Left ventricle myocardium inferior (tissue), 1 donor: ENCODE measurements at regions not wholly inside any gene's neighbourhood (a gene's known extent, or its start where the extent isn't known, plus 50 kb on each side); places are given as distances from the start of the nearest gene placed in this dataset.

Experiments used
- DNase-seq: peaks from one replicate; pipeline ENCODE4 v3.0.0-alpha.2; 2020
- H3K27ac ChIP-seq: fragments of 200-600 bp; replicated peaks from 2 replicates; pipeline ENCODE4 v1.8.0; 2021
- H3K27me3 ChIP-seq: fragments of 200-600 bp; 2 replicates; pipeline ENCODE4 v1.8.0; 2021; ENCODE audit warnings: low read depth
- H3K36me3 ChIP-seq: fragments of 200-600 bp; 2 replicates; pipeline ENCODE4 v1.8.0; 2021
- H3K4me1 ChIP-seq: fragments of 200-600 bp; 2 replicates; pipeline ENCODE4 v1.8.0; 2021
- H3K4me3 ChIP-seq: fragments of 200-600 bp; 2 replicates; pipeline ENCODE4 v1.8.0; 2021; ENCODE audit warnings: mild to moderate bottlenecking, moderate library complexity
- H3K9me3 ChIP-seq: fragments of 200-600 bp; replicated peaks from 2 replicates; pipeline ENCODE4 v1.8.0; 2021
- intact Hi-C: fragments of 100-400 bp; cut with micrococcal nuclease; formaldehyde crosslinking; loops from one replicate; pipeline ENCODE4 v1.11.0; 2022
- TF ChIP-seq, protein P1 (sequence below): fragments of 200-600 bp; IDR thresholded peaks from 2 replicates; pipeline ENCODE4 v1.8.0; 2021; ENCODE audit warnings: antibody characterized with exemption, mild to moderate bottlenecking, borderline replicate concordance
- donor health status: DM: no; HTN: yes; CAD: no; lungs with severe emphysema.

DNA sequence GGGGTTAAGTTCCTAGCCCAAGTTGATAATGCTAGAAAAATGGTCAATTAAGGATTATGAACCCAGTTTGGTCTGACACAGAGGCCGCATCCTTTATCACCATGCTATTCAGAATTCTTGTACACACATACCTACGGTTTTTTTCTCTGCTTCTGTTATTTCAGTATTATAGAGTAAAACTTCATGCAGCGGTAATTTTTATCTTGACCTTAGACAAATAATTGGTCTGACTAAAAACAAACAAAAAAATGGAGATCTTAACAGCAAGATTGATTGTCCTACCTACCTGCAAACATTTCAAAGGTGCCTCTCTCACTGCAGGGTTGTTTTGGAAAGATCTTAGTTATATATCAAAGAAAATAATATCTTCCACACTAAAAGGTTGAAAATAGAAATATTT is 201.9 kb upstream of the PRICKLE1 start:
- no peak overlapping the region for H3K4me3 ChIP-seq
- no peaks in the 10 kb centered on the region for H3K9me3 ChIP-seq
- intact Hi-C loops: no loop called here
- no peak overlapping the region for H3K27ac ChIP-seq
- no peaks in the 10 kb centered on the region for H3K36me3 ChIP-seq
- no peak for DNase-seq
- H3K27me3 ChIP-seq: no peaks in the 10 kb centered on the region
- TF ChIP-seq, protein P1, sequence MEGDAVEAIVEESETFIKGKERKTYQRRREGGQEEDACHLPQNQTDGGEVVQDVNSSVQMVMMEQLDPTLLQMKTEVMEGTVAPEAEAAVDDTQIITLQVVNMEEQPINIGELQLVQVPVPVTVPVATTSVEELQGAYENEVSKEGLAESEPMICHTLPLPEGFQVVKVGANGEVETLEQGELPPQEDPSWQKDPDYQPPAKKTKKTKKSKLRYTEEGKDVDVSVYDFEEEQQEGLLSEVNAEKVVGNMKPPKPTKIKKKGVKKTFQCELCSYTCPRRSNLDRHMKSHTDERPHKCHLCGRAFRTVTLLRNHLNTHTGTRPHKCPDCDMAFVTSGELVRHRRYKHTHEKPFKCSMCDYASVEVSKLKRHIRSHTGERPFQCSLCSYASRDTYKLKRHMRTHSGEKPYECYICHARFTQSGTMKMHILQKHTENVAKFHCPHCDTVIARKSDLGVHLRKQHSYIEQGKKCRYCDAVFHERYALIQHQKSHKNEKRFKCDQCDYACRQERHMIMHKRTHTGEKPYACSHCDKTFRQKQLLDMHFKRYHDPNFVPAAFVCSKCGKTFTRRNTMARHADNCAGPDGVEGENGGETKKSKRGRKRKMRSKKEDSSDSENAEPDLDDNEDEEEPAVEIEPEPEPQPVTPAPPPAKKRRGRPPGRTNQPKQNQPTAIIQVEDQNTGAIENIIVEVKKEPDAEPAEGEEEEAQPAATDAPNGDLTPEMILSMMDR: no peak
- peaks cover 14% of the 10 kb centered on the region for H3K4me1 ChIP-seq

DNA sequence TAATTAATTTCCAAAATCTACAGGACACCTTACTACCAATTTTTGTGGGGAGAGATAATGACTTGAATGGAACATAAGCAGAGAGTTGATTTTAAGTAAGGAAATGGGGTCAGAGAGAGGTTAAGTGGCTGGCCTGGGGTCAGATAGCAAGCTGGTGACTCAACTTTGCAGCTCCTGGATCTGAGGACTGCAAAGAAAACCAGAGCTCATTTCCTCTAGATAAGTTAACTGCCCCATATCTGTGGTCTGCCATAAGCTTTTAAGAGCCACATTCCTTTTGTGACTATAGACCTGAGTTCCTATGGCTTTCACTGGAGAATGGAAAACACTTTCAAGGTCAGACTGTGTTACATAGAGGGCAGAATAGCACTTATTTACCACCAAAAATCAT is 201.2 kb upstream of the PRICKLE1 start:
- Histone ChIP-seq H3K4me1 (peaks cover 14% of the 10 kb centered on the region), H3K27ac (peak overlapping the region; percentile 4), H3K4me3 (no peak overlapping the region), H3K36me3 (no peaks in the 10 kb centered on the region), H3K9me3 (no peaks in the 10 kb centered on the region), H3K27me3 (no peaks in the 10 kb centered on the region)
- TF ChIP-seq, protein P1: no peak
- no peak for DNase-seq
- intact Hi-C loops: no loop called here

DNA sequence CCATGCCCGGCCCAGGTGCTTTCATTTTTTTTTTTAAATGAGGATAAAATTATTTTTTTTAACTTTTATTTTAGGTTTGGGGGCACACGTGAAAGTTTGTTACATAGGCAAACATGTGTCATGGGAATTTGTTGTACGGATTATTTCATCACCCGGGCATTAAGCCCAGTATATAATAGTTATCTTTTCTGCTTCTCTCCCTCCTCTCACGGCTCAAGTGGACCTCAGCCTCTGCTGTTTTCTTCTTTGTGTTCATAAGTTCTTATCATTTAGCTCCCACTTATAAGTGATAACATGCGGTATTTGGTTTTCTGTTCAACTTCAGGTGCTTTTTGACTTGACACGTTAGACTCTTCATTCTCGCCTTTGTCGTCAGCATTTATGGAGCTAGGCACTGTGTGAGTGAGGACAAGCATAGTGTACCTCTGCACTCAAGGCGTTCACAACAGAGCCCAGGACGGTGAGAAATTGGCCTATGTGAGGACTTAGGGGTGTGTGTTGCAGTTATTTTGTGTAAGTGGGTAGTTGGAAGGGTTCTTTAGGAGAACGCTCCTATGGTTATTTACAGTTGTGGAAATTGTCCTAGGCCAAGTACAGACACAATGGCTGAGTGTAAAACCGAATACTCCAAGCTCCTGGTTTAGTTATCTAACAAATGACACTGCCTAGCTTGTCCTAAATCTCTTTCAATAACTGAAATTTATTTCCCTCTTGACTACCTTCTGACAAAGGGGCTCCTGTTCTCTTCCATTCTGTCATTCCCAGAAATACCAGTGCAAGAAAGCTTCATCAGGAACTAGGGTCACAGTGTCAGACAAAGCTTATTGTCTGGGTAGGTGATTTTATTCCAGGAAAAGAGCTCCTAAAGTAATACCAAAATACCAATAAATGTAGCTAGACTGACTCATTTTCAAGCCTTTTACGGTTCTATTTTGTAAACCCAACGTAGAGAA is 200.5 kb upstream of the PRICKLE1 start:
- no peak for DNase-seq
- no peak overlapping the region for H3K4me3 ChIP-seq
- intact Hi-C loops: loop anchor here (10.0 kb wide), 1 partner anchor 205 kb away; the partner anchor contains the start of gene PRICKLE1
- TF ChIP-seq, protein P1: no peak
- no peaks in the 10 kb centered on the region for H3K9me3 ChIP-seq
- H3K27ac ChIP-seq: peak overlapping the region; percentile 4
- peaks cover 14% of the 10 kb centered on the region for H3K4me1 ChIP-seq
- no peaks in the 10 kb centered on the region for H3K27me3 ChIP-seq
- H3K36me3 ChIP-seq: no peaks in the 10 kb centered on the region

DNA sequence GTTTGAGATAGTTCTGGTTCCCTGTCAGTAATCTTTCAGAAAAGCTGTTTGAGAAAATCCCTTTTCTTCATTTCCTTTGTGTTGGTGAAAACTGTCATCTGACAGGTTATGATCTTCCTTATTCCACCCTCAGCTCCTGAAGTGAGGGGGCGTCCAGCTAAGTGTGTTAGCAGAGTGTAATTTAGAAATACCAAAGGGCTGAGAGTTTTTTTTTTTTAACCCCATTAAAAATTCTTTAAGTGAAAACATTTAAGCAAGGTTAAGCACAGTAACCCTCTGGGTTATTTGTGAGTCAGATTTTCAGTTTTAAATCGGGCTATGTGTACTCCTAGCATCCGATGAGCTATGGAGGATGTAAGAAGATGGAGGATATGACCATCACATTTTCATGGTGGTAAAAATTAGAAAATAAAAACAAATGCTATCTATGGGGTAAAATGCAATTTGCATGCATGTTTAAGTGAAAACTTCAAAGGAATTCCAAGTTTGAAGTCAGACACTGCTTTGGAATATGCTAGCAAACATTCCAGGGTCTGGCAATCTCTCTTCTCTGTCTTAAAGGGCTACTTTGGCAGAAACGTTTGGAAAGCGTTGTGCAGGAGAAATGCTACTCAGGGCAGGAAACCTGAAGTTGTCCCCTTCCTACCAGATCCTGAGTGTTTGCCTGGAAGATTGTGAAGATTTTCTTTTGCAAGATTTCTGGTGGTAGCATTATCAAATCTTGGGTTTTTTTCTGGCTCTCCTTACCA is 197.0 kb upstream of the PRICKLE1 start:
- no peaks in the 10 kb centered on the region for H3K36me3 ChIP-seq
- TF ChIP-seq, protein P1: no peak
- H3K27me3 ChIP-seq: no peaks in the 10 kb centered on the region
- H3K4me1 ChIP-seq: peaks cover 14% of the 10 kb centered on the region
- DNase-seq: no peak
- H3K9me3 ChIP-seq: no peaks in the 10 kb centered on the region
- no peak overlapping the region for H3K4me3 ChIP-seq
- intact Hi-C loops: loop anchor here (10.0 kb wide), 1 partner anchor 202 kb away; the partner anchor contains the start of gene PRICKLE1
- H3K27ac ChIP-seq: no peak overlapping the region

DNA sequence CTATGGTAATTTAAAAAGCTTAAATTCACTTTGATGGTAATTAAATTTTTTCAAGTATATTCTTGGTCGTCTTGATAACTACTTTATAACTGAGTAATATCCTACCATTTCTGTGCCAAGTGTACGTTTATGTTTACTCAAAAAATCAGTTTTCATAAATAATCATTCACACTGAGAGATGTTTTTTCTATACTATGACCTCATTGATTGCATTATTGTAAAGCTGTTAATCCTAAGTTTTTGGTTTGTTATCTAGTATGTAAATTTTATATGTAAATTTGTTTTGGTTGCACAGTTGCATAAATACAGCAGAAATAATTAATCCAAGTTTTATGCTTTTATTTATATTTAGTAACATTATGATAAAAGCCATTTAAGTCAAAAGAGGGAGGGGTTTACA is 196.4 kb upstream of the PRICKLE1 start:
- Histone ChIP-seq H3K9me3 (no peaks in the 10 kb centered on the region), H3K4me3 (no peak overlapping the region), H3K36me3 (no peaks in the 10 kb centered on the region), H3K27ac (no peak overlapping the region), H3K27me3 (no peaks in the 10 kb centered on the region), H3K4me1 (peaks cover 11% of the 10 kb centered on the region)
- DNase-seq: no peak
- intact Hi-C loops: loop anchor here (10.0 kb wide), 1 partner anchor 201 kb away; the partner anchor contains the start of gene PRICKLE1
- TF ChIP-seq, protein P1: no peak
